PC-9 (cell line): ENCODE measurements at regions not wholly inside any gene's neighbourhood (a gene's known extent, or its start where the extent isn't known, plus 50 kb on each side); places are given as distances from the start of the nearest gene placed in this dataset.

ENCODE experiments used
- BruUV-seq: library from RNA; stranded (reverse); fragments of 400-500 nt; replicated peaks from 2 replicates; lab custom pipeline; 2021; lab: Mats Ljungman, UMichigan
- CTCF ChIA-PET: fragments of 300-600 bp; sonication (Branson Sonifier 250); formaldehyde crosslinking; loops from one replicate; lab custom pipeline; 2022; ENCODE audit warnings: antibody characterized with exemption; lab: Charles Lee
- POLR2A ChIA-PET: fragments of 300-600 bp; sonication (Branson Sonifier 250); formaldehyde crosslinking; loops from one replicate; lab custom pipeline; 2022; ENCODE audit warnings: antibody characterized with exemption; ENCODE audit not compliant: unreplicated experiment; lab: Charles Lee
- DNase-seq, 2 experiments: peaks; one replicate each; pipeline versions ENCODE4 v3.0.0 to v3.0.0-alpha.2; 2015 to 2022; ENCODE audit warnings: mixed read lengths in 1 of 2
- H2AFZ ChIP-seq: fragments of 200-600 bp; sonication (generic); 2 replicates; pipeline ENCODE4 v1.8.1; 2017; ENCODE audit warnings: antibody characterized with exemption
- H3F3A ChIP-seq: fragments of 200-600 bp; sonication (generic); 2 replicates; pipeline ENCODE4 v1.8.1; 2017; ENCODE audit warnings: antibody characterized with exemption, mild to moderate bottlenecking, low read depth; ENCODE audit not compliant: insufficient read depth
- H3K27ac ChIP-seq: fragments of 200-600 bp; sonication (generic); 2 replicates; pipeline ENCODE4 v1.6.1; 2016; ENCODE audit warnings: mixed run types
- H3K27me3 ChIP-seq: fragments of 200-600 bp; sonication (generic); 2 replicates; pipeline ENCODE4 v1.6.1; 2016; ENCODE audit warnings: low read depth, mixed run types; ENCODE audit not compliant: insufficient read depth
- H3K36me3 ChIP-seq: fragments of 200-600 bp; sonication (generic); 2 replicates; pipeline ENCODE4 v1.6.1; 2016; ENCODE audit warnings: low read depth, mixed run types
- H3K4me1 ChIP-seq: fragments of 200-600 bp; sonication (generic); replicated peaks from 2 replicates; pipeline ENCODE4 v1.6.1; 2016; ENCODE audit warnings: mixed run types; ENCODE audit not compliant: insufficient read depth
- H3K4me2 ChIP-seq: fragments of 200-600 bp; sonication (generic); 2 replicates; pipeline ENCODE4 v1.6.1; 2017; ENCODE audit warnings: mixed run types
- H3K4me3 ChIP-seq: fragments of 200-600 bp; sonication (generic); 2 replicates; pipeline ENCODE4 v1.6.1; 2016; ENCODE audit warnings: mixed run types
- H3K79me2 ChIP-seq: fragments of 200-600 bp; sonication (generic); 2 replicates; pipeline ENCODE4 v1.6.1; 2017; ENCODE audit warnings: low read depth, mixed run types
- H3K9me2 ChIP-seq: fragments of 200-600 bp; sonication (generic); 2 replicates; pipeline ENCODE4 v1.8.1; 2017; ENCODE audit warnings: mild to moderate bottlenecking; ENCODE audit not compliant: insufficient read depth
- H3K9me3 ChIP-seq: fragments of 200-600 bp; sonication (generic); 2 replicates; pipeline ENCODE4 v1.8.1; 2016; ENCODE audit warnings: low read depth; ENCODE audit not compliant: insufficient read depth
- H4K20me1 ChIP-seq: fragments of 200-600 bp; sonication (generic); 2 replicates; pipeline ENCODE4 v1.8.1; 2017; ENCODE audit not compliant: insufficient read depth
- EZH2 ChIP-seq: fragments of 200-600 bp; sonication (generic); IDR thresholded peaks from 2 replicates; pipeline ENCODE4 v1.8.0; 2017; ENCODE audit warnings: antibody characterized with exemption, low read depth
- intact Hi-C: fragments of 100-400 bp; cut with micrococcal nuclease; formaldehyde crosslinking; loops from one replicate; pipeline ENCODE4 v1.10.0; 2022; ENCODE audit not compliant: unreplicated experiment
- TF ChIP-seq, protein P1 (sequence below): fragments of 200-600 bp; sonication (generic); conservative IDR thresholded peaks from 2 replicates; pipeline ENCODE4 v1.6.1; 2017; ENCODE audit warnings: mixed run types, antibody characterized with exemption, mild to moderate bottlenecking, moderate library complexity

DNA sequence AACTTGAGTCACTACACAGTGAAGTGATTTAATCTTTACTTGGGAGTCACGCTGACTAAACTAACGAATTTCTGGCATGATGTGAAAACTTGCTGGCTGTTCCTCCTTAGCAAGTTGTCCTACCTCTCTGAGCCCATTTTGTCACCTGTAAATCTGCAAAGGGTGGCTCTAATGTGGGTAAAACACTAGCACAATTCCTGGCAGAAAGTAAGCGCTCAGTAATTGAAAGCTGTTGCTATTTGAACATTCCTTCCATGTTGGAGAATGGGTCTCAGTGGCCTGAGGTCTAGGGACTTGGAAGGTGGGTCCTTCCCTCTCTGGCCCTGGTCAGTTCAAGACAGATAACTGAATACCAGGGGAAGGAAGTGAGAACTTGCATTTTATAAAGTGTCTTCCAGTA, 309.0 kb upstream of the PROX1 start:
- Histone ChIP-seq H3K27me3 (no peaks in the 10 kb centered on the region), H2AFZ (no peak overlapping the region), H3K9me3 (no peaks in the 10 kb centered on the region), H3F3A (no peaks in the 10 kb centered on the region), H3K9me2 (no peaks in the 10 kb centered on the region), H3K4me1 (no peaks in the 10 kb centered on the region), H3K4me2 (no peak overlapping the region), H3K27ac (no peak overlapping the region), H3K36me3 (no peaks in the 10 kb centered on the region), H3K79me2 (no peaks in the 10 kb centered on the region), H3K4me3 (no peak overlapping the region), H4K20me1 (no peaks in the 10 kb centered on the region)
- CTCF ChIA-PET: no interaction called here
- TF ChIP-seq, protein P1, sequence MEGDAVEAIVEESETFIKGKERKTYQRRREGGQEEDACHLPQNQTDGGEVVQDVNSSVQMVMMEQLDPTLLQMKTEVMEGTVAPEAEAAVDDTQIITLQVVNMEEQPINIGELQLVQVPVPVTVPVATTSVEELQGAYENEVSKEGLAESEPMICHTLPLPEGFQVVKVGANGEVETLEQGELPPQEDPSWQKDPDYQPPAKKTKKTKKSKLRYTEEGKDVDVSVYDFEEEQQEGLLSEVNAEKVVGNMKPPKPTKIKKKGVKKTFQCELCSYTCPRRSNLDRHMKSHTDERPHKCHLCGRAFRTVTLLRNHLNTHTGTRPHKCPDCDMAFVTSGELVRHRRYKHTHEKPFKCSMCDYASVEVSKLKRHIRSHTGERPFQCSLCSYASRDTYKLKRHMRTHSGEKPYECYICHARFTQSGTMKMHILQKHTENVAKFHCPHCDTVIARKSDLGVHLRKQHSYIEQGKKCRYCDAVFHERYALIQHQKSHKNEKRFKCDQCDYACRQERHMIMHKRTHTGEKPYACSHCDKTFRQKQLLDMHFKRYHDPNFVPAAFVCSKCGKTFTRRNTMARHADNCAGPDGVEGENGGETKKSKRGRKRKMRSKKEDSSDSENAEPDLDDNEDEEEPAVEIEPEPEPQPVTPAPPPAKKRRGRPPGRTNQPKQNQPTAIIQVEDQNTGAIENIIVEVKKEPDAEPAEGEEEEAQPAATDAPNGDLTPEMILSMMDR: no peak
- no peak for TF ChIP-seq EZH2
- POLR2A ChIA-PET: no interaction called here
- no peak for DNase-seq
- BruUV-seq: no TSS peak
- intact Hi-C loops: no loop called here

DNA sequence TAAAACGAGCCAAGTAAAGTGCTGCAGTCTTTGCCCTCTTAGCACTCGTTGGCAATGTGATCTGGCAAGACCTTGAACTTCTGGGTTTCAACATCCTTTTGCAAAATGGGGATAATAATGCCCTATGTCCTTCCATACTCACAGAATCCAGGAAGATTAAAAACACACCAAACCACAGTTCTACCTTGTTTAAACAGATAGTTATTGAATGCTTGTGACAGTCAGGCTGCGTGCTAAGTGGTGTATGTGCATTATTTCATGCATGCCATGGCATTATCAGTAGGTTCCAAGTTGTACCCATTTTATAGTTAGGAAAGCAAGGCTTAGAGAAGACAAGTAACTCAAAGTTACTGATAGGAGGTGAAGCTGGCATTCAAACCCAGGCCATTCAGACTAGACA, 308.6 kb upstream of the PROX1 start:
- TF ChIP-seq EZH2: no peak
- Histone ChIP-seq H3K9me3 (no peaks in the 10 kb centered on the region), H3K9me2 (no peaks in the 10 kb centered on the region), H4K20me1 (no peaks in the 10 kb centered on the region), H3K79me2 (no peaks in the 10 kb centered on the region), H2AFZ (no peak overlapping the region), H3K4me2 (no peak overlapping the region), H3K4me3 (no peak overlapping the region), H3F3A (no peaks in the 10 kb centered on the region), H3K4me1 (no peaks in the 10 kb centered on the region), H3K27me3 (no peaks in the 10 kb centered on the region), H3K27ac (no peak overlapping the region), H3K36me3 (no peaks in the 10 kb centered on the region)
- ChIA-PET POLR2A (no interaction called here), CTCF (no interaction called here)
- intact Hi-C loops: no loop called here
- no TSS peak for BruUV-seq
- DNase-seq: no peak

DNA sequence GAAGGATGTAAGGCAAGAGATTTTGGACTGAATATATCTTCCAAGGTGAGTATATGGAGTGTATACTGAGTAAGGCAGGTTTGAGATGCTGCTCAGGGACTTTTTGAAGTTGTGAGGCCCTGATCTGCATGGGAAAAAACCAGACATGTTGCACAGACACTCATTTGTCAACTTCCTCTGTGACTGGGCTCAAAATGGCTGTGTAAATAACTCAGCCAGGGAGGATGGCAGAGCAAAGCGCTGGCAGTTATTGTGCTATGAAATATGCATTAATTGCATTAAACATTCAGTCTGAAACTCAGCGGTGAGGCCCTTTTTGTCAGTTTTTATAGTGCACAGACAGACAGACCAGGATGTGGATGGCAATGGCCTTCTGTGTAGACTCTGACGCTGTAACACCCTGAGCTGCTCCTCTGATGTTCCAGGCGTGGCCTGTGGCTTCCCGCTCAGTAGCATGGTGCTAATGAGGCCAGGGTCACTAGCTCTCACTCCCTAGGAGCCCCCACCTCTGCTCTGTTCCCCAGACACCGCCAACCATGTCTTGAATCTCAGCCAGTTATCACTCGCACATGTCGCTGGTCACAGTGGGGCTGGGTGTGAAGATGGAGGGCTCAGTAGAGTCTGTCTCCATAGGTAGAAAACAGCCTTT, 307.0 kb upstream of the PROX1 start:
- no peak for TF ChIP-seq EZH2
- TF ChIP-seq, protein P1: no peak
- Histone ChIP-seq H3F3A (no peaks in the 10 kb centered on the region), H3K27me3 (no peaks in the 10 kb centered on the region), H3K4me3 (no peak overlapping the region), H3K27ac (no peak overlapping the region), H3K79me2 (no peaks in the 10 kb centered on the region), H3K9me3 (no peaks in the 10 kb centered on the region), H3K4me2 (no peak overlapping the region), H3K4me1 (peaks cover under 1% of the 10 kb centered on the region), H2AFZ (no peak overlapping the region), H3K36me3 (no peaks in the 10 kb centered on the region), H3K9me2 (no peaks in the 10 kb centered on the region), H4K20me1 (no peaks in the 10 kb centered on the region)
- DNase-seq: no peak
- CTCF ChIA-PET: no interaction called here
- no TSS peak for BruUV-seq
- POLR2A ChIA-PET: no interaction called here
- intact Hi-C loops: no loop called here

DNA sequence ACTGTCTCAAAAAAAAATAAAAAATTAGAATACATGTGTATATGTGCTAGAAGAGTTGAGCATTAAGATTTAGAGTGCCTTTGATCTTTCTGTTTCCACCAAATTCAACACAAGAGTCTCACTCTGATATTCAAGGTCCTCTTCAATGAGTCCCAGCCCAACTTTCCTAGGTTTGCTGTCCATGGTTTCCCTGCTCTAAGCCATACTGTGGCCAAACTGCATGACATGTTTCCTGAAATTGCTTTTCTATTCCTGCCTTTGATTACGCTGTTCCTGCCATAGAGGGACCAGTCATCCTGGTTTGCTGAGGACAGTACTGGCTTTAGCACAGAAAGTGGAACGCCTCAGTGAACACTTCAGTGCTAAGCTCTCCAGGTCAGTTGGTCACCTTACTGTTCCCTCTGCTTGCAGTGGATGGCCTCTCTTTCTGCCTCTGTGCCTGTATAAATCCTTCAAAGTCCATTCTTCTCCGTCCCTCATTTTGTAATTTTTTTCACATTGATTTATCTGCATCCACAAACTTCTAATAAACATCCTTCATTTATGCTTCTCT, 305.9 kb upstream of the PROX1 start:
- no peak overlapping the region for H3K27ac ChIP-seq
- H3K4me2 ChIP-seq: no peak overlapping the region
- DNase-seq: no peak
- no peaks in the 10 kb centered on the region for H3K79me2 ChIP-seq
- H2AFZ ChIP-seq: no peak overlapping the region
- H3K9me2 ChIP-seq: no peaks in the 10 kb centered on the region
- H3K4me1 ChIP-seq: peaks cover 11% of the 10 kb centered on the region
- H4K20me1 ChIP-seq: no peaks in the 10 kb centered on the region
- BruUV-seq: no TSS peak
- CTCF ChIA-PET: no interaction called here
- H3F3A ChIP-seq: no peaks in the 10 kb centered on the region
- H3K36me3 ChIP-seq: no peaks in the 10 kb centered on the region
- TF ChIP-seq EZH2: no peak
- TF ChIP-seq, protein P1: no peak
- POLR2A ChIA-PET: no interaction called here
- no peaks in the 10 kb centered on the region for H3K27me3 ChIP-seq
- H3K9me3 ChIP-seq: no peaks in the 10 kb centered on the region
- intact Hi-C loops: no loop called here
- no peak overlapping the region for H3K4me3 ChIP-seq
